K562 (cell line): ENCODE measurements at regions not wholly inside any gene's neighbourhood (a gene's known extent, or its start where the extent isn't known, plus 50 kb on each side); places are given as distances from the start of the nearest gene placed in this dataset.

ENCODE experiments used
- BACH1 ChIP-seq: fragments of 200-800 bp; sonication (Bioruptor generic); IDR thresholded peaks from 2 replicates; pipeline ENCODE4 v1.6.1; 2016; ENCODE audit warnings: missing genetic modification characterization, missing compliant biosample characterization
- CBX5 ChIP-seq: IDR thresholded peaks from 2 replicates; pipeline ENCODE4 v1.6.1; 2014; ENCODE audit warnings: low read depth, borderline replicate concordance
- CREM ChIP-seq: IDR thresholded peaks from 2 replicates; pipeline ENCODE4 v1.6.1; 2014; ENCODE audit warnings: antibody characterized with exemption, low read depth
- FIP1L1 ChIP-seq: fragments of 200-400 bp; formaldehyde crosslinking; IDR thresholded peaks from 2 replicates; pipeline ENCODE4 v1.6.1; 2018; ENCODE audit warnings: mild to moderate bottlenecking, low read depth, low read length; ENCODE audit not compliant: poor library complexity, severe bottlenecking
- HCFC1 ChIP-seq: IDR thresholded peaks from 2 replicates; pipeline ENCODE4 v1.6.1; 2012; ENCODE audit warnings: low read depth, low read length, improper control_type of control experiment
- KLF13 ChIP-seq: fragments of 450-650 bp; IDR thresholded peaks from 2 replicates; pipeline ENCODE4 v1.6.1; 2016; ENCODE audit warnings: missing genetic modification characterization, low read depth, mild to moderate bottlenecking, missing compliant biosample characterization, moderate library complexity, borderline replicate concordance
- NCOA2 ChIP-seq, 2 experiments: fragments of 450-650 bp; IDR thresholded peaks; 2 replicates each; pipeline ENCODE4 v1.6.1; 2018; ENCODE audit warnings: mild to moderate bottlenecking in 2 of 2, moderate library complexity in 1 of 2; ENCODE audit not compliant: partially characterized antibody in 2 of 2
- NFIC ChIP-seq: fragments of 450-650 bp; IDR thresholded peaks from 2 replicates; pipeline ENCODE4 v1.6.1; 2017; ENCODE audit warnings: mild to moderate bottlenecking, inconsistent platforms
- PHF8 ChIP-seq: fragments of 200-600 bp; sonication (generic); IDR thresholded peaks from 2 replicates; pipeline ENCODE4 v1.6.1; 2012; ENCODE audit warnings: mixed run types, mild to moderate bottlenecking, inconsistent platforms, low read length, moderate library complexity, borderline replicate concordance
- POLR2A ChIP-seq: fragments of 450-650 bp; conservative IDR thresholded peaks from 2 replicates; pipeline ENCODE4 v1.6.1; 2016
- YBX1 ChIP-seq: fragments of 450-650 bp; IDR thresholded peaks from 2 replicates; pipeline ENCODE4 v1.7.1; 2016; ENCODE audit warnings: mild to moderate bottlenecking
- TF ChIP-seq, protein P1 (sequence below), 3 experiments: IDR thresholded peaks in 2 of 3; conservative IDR thresholded peaks in 1 of 3; 2 replicates each; pipeline ENCODE4 v1.5.1; 2011 to 2012; ENCODE audit warnings: low read length in 3 of 3, mild to moderate bottlenecking in 3 of 3, control low read depth in 2 of 3, improper control_type of control experiment in 1 of 3, inconsistent platforms in 1 of 3, low read depth in 1 of 3, mixed read lengths in 1 of 3, moderate library complexity in 1 of 3; ENCODE audit not compliant: insufficient read depth in 2 of 3
- TF ChIP-seq, protein P2 (sequence below), 2 experiments: IDR thresholded peaks; 2 replicates each; pipeline ENCODE4 v1.6.1; 2012; ENCODE audit warnings: improper control_type of control experiment in 2 of 2, low read depth in 2 of 2, low read length in 2 of 2, borderline replicate concordance in 1 of 2

DNA sequence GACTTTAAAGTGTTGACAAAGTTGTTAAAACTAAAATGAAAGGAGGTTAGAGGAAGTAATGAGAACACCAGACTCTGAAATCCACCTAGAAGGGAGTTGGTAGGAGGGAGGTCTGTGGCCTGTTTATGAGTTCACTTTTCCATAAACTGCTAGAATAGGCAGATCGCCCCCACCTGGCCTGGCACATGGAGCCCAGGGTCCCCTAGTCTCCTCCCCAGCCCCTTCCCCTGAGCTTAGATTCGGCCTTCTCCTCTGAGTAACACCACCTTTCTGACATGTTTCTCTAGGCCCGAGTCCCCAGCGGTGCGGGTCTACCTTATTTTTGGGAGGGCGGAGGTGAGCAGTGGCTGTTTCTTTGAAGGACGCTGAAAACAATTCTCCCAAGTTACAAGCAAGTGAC is 54.5 kb upstream of the FAT1 start:
- no peak for TF ChIP-seq HCFC1
- no peak for TF ChIP-seq CREM
- TF ChIP-seq, protein P1, sequence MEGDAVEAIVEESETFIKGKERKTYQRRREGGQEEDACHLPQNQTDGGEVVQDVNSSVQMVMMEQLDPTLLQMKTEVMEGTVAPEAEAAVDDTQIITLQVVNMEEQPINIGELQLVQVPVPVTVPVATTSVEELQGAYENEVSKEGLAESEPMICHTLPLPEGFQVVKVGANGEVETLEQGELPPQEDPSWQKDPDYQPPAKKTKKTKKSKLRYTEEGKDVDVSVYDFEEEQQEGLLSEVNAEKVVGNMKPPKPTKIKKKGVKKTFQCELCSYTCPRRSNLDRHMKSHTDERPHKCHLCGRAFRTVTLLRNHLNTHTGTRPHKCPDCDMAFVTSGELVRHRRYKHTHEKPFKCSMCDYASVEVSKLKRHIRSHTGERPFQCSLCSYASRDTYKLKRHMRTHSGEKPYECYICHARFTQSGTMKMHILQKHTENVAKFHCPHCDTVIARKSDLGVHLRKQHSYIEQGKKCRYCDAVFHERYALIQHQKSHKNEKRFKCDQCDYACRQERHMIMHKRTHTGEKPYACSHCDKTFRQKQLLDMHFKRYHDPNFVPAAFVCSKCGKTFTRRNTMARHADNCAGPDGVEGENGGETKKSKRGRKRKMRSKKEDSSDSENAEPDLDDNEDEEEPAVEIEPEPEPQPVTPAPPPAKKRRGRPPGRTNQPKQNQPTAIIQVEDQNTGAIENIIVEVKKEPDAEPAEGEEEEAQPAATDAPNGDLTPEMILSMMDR (IDR thresholded peaks at IDR 0.05 in 2 of 3, conservative IDR thresholded peaks at IDR 0.05 in 1 of 3; ENCODE audit: insufficient read depth in 2 of 3, low read depth in 1 of 3, low read length in 3 of 3): no peak
- no peak for TF ChIP-seq CBX5
- no peak for TF ChIP-seq BACH1 (tag)
- TF ChIP-seq POLR2A: no peak
- no peak for TF ChIP-seq NCOA2 (IDR thresholded peaks at IDR 0.05; ENCODE audit: partially characterized antibody in 2 of 2)
- TF ChIP-seq PHF8: no peak
- TF ChIP-seq YBX1: no peak
- no peak for TF ChIP-seq KLF13
- no peak for TF ChIP-seq FIP1L1
- TF ChIP-seq, protein P2, sequence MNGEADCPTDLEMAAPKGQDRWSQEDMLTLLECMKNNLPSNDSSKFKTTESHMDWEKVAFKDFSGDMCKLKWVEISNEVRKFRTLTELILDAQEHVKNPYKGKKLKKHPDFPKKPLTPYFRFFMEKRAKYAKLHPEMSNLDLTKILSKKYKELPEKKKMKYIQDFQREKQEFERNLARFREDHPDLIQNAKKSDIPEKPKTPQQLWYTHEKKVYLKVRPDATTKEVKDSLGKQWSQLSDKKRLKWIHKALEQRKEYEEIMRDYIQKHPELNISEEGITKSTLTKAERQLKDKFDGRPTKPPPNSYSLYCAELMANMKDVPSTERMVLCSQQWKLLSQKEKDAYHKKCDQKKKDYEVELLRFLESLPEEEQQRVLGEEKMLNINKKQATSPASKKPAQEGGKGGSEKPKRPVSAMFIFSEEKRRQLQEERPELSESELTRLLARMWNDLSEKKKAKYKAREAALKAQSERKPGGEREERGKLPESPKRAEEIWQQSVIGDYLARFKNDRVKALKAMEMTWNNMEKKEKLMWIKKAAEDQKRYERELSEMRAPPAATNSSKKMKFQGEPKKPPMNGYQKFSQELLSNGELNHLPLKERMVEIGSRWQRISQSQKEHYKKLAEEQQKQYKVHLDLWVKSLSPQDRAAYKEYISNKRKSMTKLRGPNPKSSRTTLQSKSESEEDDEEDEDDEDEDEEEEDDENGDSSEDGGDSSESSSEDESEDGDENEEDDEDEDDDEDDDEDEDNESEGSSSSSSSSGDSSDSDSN (IDR thresholded peaks at IDR 0.05; ENCODE audit: borderline replicate concordance in 1 of 2, low read depth in 2 of 2, low read length in 2 of 2): no peak
- no peak for TF ChIP-seq NFIC
